RWPE2 (cell line): ENCODE measurements at regions not wholly inside any gene's neighbourhood (a gene's known extent, or its start where the extent isn't known, plus 50 kb on each side); places are given as distances from the start of the nearest gene placed in this dataset.

ENCODE experiments used
- ATAC-seq: fragments of 200-7000 bp; cut with Tn5 transposase; 3 replicates; pipeline ENCODE4 v1.9.1; 2021; ENCODE audit warnings: low read depth
- DNase-seq: peaks from one replicate; pipeline ENCODE4 v3.0.0-alpha.2; 2020; ENCODE audit warnings: low spot score
- H3K27ac ChIP-seq: fragments of 450-650 bp; 2 replicates; pipeline ENCODE4 v1.5.1; 2017; ENCODE audit warnings: mild to moderate bottlenecking; ENCODE audit not compliant: poor library complexity, severe bottlenecking
- H3K27me3 ChIP-seq: fragments of 250-450 bp; sonication (Bioruptor Pico); 2 replicates; pipeline ENCODE4 v1.5.1; 2021; ENCODE audit warnings: mild to moderate bottlenecking, moderate library complexity; ENCODE audit not compliant: insufficient read depth, poor library complexity, severe bottlenecking
- H3K36me3 ChIP-seq: fragments of 250-450 bp; sonication (Bioruptor Pico); 2 replicates; pipeline ENCODE4 v1.5.1; 2020; ENCODE audit warnings: low read depth, mild to moderate bottlenecking, moderate library complexity
- H3K4me1 ChIP-seq: fragments of 250-450 bp; sonication (Bioruptor Pico); 2 replicates; pipeline ENCODE4 v1.5.1; 2021; ENCODE audit warnings: mild to moderate bottlenecking, moderate library complexity; ENCODE audit not compliant: insufficient read depth, poor library complexity, severe bottlenecking
- H3K4me3 ChIP-seq: fragments of 250-450 bp; sonication (Bioruptor Pico); 2 replicates; pipeline ENCODE4 v1.5.1; 2021; ENCODE audit warnings: mild to moderate bottlenecking, moderate library complexity; ENCODE audit not compliant: severe bottlenecking
- H3K9me3 ChIP-seq: fragments of 250-450 bp; sonication (Bioruptor Pico); 2 replicates; pipeline ENCODE4 v1.5.1; 2021; ENCODE audit warnings: mild to moderate bottlenecking, moderate library complexity; ENCODE audit not compliant: severe bottlenecking
- CTCF ChIP-seq: fragments of 450-650 bp; IDR thresholded peaks from one replicate; pipeline ENCODE4 v1.5.1; 2017; ENCODE audit warnings: mild to moderate bottlenecking, moderate library complexity; ENCODE audit not compliant: poor library complexity, severe bottlenecking

GRCh38 chr1:63205776-63206175 is 116.6 kb upstream of the FOXD3 start:
- H3K27ac ChIP-seq: no peak overlapping the region
- ATAC-seq (no peak), DNase-seq (no peak)
- no peaks in the 10 kb centered on the region for H3K36me3 ChIP-seq
- no peaks in the 10 kb centered on the region for H3K4me1 ChIP-seq
- no peak for TF ChIP-seq CTCF
- no peak overlapping the region for H3K4me3 ChIP-seq
- H3K27me3 ChIP-seq: peaks cover 14% of the 10 kb centered on the region
- no peaks in the 10 kb centered on the region for H3K9me3 ChIP-seq

GRCh38 chr1:63214553-63214952 is 107.8 kb upstream of the FOXD3 start:
- H3K4me1 ChIP-seq: no peaks in the 10 kb centered on the region
- H3K27me3 ChIP-seq: no peaks in the 10 kb centered on the region
- H3K9me3 ChIP-seq: no peaks in the 10 kb centered on the region
- no peak for TF ChIP-seq CTCF
- H3K4me3 ChIP-seq: no peak overlapping the region
- no peaks in the 10 kb centered on the region for H3K36me3 ChIP-seq
- ATAC-seq (no peak), DNase-seq (no peak)
- no peak overlapping the region for H3K27ac ChIP-seq

- Histone ChIP-seq H3K27me3 (no peaks in the 10 kb centered on the region), H3K9me3 (no peaks in the 10 kb centered on the region), H3K36me3 (no peaks in the 10 kb centered on the region), H3K4me1 (no peaks in the 10 kb centered on the region), H3K27ac (no peak overlapping the region), H3K4me3 (no peak overlapping the region)
- DNase-seq (no peak), ATAC-seq (no peak)
- no peak for TF ChIP-seq CTCF
Observed at GRCh38 chr1:63223426-63223825, 98.9 kb upstream of the FOXD3 start.

GRCh38 chr1:63230722-63231121 is 91.6 kb upstream of the FOXD3 start:
- H3K4me1 ChIP-seq: no peaks in the 10 kb centered on the region
- no peaks in the 10 kb centered on the region for H3K36me3 ChIP-seq
- no peaks in the 10 kb centered on the region for H3K27me3 ChIP-seq
- no peaks in the 10 kb centered on the region for H3K9me3 ChIP-seq
- ATAC-seq (no peak), DNase-seq (no peak)
- no peak overlapping the region for H3K4me3 ChIP-seq
- no peak overlapping the region for H3K27ac ChIP-seq
- TF ChIP-seq CTCF: no peak

- no peak overlapping the region for H3K27ac ChIP-seq
- H3K27me3 ChIP-seq: no peaks in the 10 kb centered on the region
- no peak for TF ChIP-seq CTCF
- ATAC-seq (no peak), DNase-seq (no peak)
- no peak overlapping the region for H3K4me3 ChIP-seq
- H3K4me1 ChIP-seq: no peaks in the 10 kb centered on the region
- no peaks in the 10 kb centered on the region for H3K9me3 ChIP-seq
- no peaks in the 10 kb centered on the region for H3K36me3 ChIP-seq
Observed at GRCh38 chr1:63238721-63239120, 83.6 kb upstream of the FOXD3 start.
